GM21723 (cell line): ENCODE measurements at regions not wholly inside any gene's neighbourhood (a gene's known extent, or its start where the extent isn't known, plus 50 kb on each side); places are given as distances from the start of the nearest gene placed in this dataset.

Source experiments
- ATAC-seq: cut with Tn5 transposase; IDR thresholded peaks from one replicate; pipeline ENCODE4 v1.9.1; 2021; ENCODE audit warnings: mild to moderate bottlenecking, moderate library complexity; ENCODE audit not compliant: unreplicated experiment

GRCh38 chr13:75135325-75135825 is 346.6 kb downstream of the TBC1D4 start:
- ATAC-seq = no peak

- no peak for ATAC-seq
Observed at GRCh38 chr13:75132701-75133695, 349.0 kb downstream of the TBC1D4 start.

- ATAC-seq = no peak
Observed at GRCh38 chr13:75129331-75129730, 352.6 kb downstream of the TBC1D4 start.

GRCh38 chr13:75124415-75124814 is 357.6 kb downstream of the TBC1D4 start:
- no peak for ATAC-seq

- ATAC-seq = no peak
Observed at GRCh38 chr13:75123428-75123827, 358.5 kb downstream of the TBC1D4 start.

GRCh38 chr13:75120085-75120484 is 361.9 kb downstream of the TBC1D4 start:
- ATAC-seq = no peak

GRCh38 chr13:75115171-75115570 is 366.8 kb downstream of the TBC1D4 start:
- ATAC-seq = no peak

GRCh38 chr13:75103976-75104375 is 378.0 kb downstream of the TBC1D4 start:
- no peak for ATAC-seq

GRCh38 chr13:75102001-75102716 is 379.8 kb downstream of the TBC1D4 start:
- ATAC-seq = no peak

GRCh38 chr13:75101348-75101747 is 380.6 kb downstream of the TBC1D4 start:
- ATAC-seq = no peak

GRCh38 chr13:75092143-75092542 is 389.8 kb downstream of the TBC1D4 start:
- ATAC-seq = no peak

- ATAC-seq = no peak
Observed at GRCh38 chr13:75091718-75092117, 390.3 kb downstream of the TBC1D4 start.

- no peak for ATAC-seq
Observed at GRCh38 chr13:75090872-75091615, 390.9 kb downstream of the TBC1D4 start.

GRCh38 chr13:75088915-75089314 is 393.1 kb downstream of the TBC1D4 start:
- ATAC-seq = no peak

- no peak for ATAC-seq
Observed at GRCh38 chr13:75079226-75079625, 402.7 kb downstream of the TBC1D4 start.

- no peak for ATAC-seq
Observed at GRCh38 chr13:75076476-75076875, 405.5 kb downstream of the TBC1D4 start.

GRCh38 chr13:75073786-75074185 is 408.2 kb downstream of the TBC1D4 start:
- no peak for ATAC-seq

- ATAC-seq = no peak
Observed at GRCh38 chr13:75072891-75073290, 409.1 kb downstream of the TBC1D4 start.

GRCh38 chr13:75072368-75072767 is 409.6 kb downstream of the TBC1D4 start:
- no peak for ATAC-seq

GRCh38 chr13:75071796-75072195 is 410.2 kb downstream of the TBC1D4 start:
- no peak for ATAC-seq

- ATAC-seq = no peak
Observed at GRCh38 chr13:75071395-75071794, 410.6 kb downstream of the TBC1D4 start.
